K562 (cell line): ENCODE measurements at regions not wholly inside any gene's neighbourhood (a gene's known extent, or its start where the extent isn't known, plus 50 kb on each side); places are given as distances from the start of the nearest gene placed in this dataset.

Source experiments
- ADNP ChIP-seq: fragments of 200-800 bp; sonication (Bioruptor generic); IDR thresholded peaks from 2 replicates; pipeline ENCODE4 v1.6.1; 2016; ENCODE audit warnings: missing genetic modification characterization, missing compliant biosample characterization
- BRD4 ChIP-seq: fragments of 200-600 bp; sonication (generic); IDR thresholded peaks from 2 replicates; pipeline ENCODE4 v1.6.1; 2017; ENCODE audit warnings: inconsistent platforms
- CEBPB ChIP-seq: fragments of 450-650 bp; IDR thresholded peaks from 2 replicates; pipeline ENCODE4 v1.6.1; 2016; ENCODE audit warnings: missing genetic modification characterization, missing compliant biosample characterization
- ETV1 ChIP-seq: fragments of 450-650 bp; conservative IDR thresholded peaks from 2 replicates; pipeline ENCODE4 v1.6.1; 2016; ENCODE audit warnings: missing genetic modification characterization, control low read depth, low read depth, missing compliant biosample characterization
- MEIS2 ChIP-seq: fragments of 450-650 bp; IDR thresholded peaks from 2 replicates; pipeline ENCODE4 v1.6.1; 2014; ENCODE audit warnings: mild to moderate bottlenecking; ENCODE audit not compliant: partially characterized antibody
- NFXL1 ChIP-seq: fragments of 450-650 bp; formaldehyde crosslinking; IDR thresholded peaks from 2 replicates; pipeline ENCODE4 v1.4.0; 2021; ENCODE audit warnings: mild to moderate bottlenecking
- PHB2 ChIP-seq: fragments of 450-650 bp; IDR thresholded peaks from 2 replicates; pipeline ENCODE4 v1.6.1; 2017; ENCODE audit warnings: low read depth
- SAP30 ChIP-seq: fragments of 200-600 bp; sonication (generic); IDR thresholded peaks from 2 replicates; pipeline ENCODE4 v1.6.1; 2012; ENCODE audit warnings: borderline replicate concordance, low read depth, mild to moderate bottlenecking, moderate library complexity, low read length, control low read depth, inconsistent platforms; ENCODE audit not compliant: insufficient read depth, poor library complexity, severe bottlenecking
- SMARCA4 ChIP-seq: fragments of 450-650 bp; IDR thresholded peaks from 2 replicates; pipeline ENCODE4 v1.6.1; 2016
- SNIP1 ChIP-seq: fragments of 450-650 bp; IDR thresholded peaks from 2 replicates; pipeline ENCODE4 v1.7.1; 2017; ENCODE audit warnings: low read depth, mild to moderate bottlenecking
- ZKSCAN1 ChIP-seq: fragments of 150-350 bp; IDR thresholded peaks from 2 replicates; pipeline ENCODE4 v1.6.1; 2016; ENCODE audit warnings: low read depth, low read length
- ZKSCAN8 ChIP-seq: fragments of 200-800 bp; sonication (Bioruptor generic); IDR thresholded peaks from 2 replicates; pipeline ENCODE4 v1.6.1; 2016; ENCODE audit warnings: missing genetic modification characterization, missing compliant biosample characterization
- ZNF589 ChIP-seq: fragments of 200-800 bp; sonication (Bioruptor generic); IDR thresholded peaks from 2 replicates; pipeline ENCODE4 v1.6.1; 2016; ENCODE audit warnings: low read depth, missing genetic modification characterization, missing compliant biosample characterization
- ZSCAN32 ChIP-seq: fragments of 450-650 bp; formaldehyde crosslinking; IDR thresholded peaks from 2 replicates; pipeline ENCODE4 v1.4.0; 2020; ENCODE audit warnings: mild to moderate bottlenecking, moderate library complexity
- TF ChIP-seq, protein P1 (sequence below): fragments of 150-350 bp; IDR thresholded peaks from 2 replicates; pipeline ENCODE4 v1.6.1; 2014; ENCODE audit warnings: low read depth, mild to moderate bottlenecking, low read length, borderline replicate concordance
- TF ChIP-seq, protein P2 (sequence below): fragments of 450-650 bp; IDR thresholded peaks from 2 replicates; pipeline ENCODE4 v1.6.1; 2016
- TF ChIP-seq, protein P3 (sequence below): IDR thresholded peaks from 3 replicates; pipeline ENCODE4 v1.6.1; 2011; ENCODE audit warnings: borderline replicate concordance, mild to moderate bottlenecking, moderate library complexity; ENCODE audit not compliant: insufficient read length; ENCODE audit errors: extremely low read depth
- TF ChIP-seq, protein P4 (sequence below): fragments of 450-650 bp; formaldehyde crosslinking; IDR thresholded peaks from 2 replicates; pipeline ENCODE4 v1.4.0; 2022; ENCODE audit warnings: mild to moderate bottlenecking, moderate library complexity
- TF ChIP-seq, protein P5 (sequence below): fragments of 200-800 bp; sonication (Bioruptor generic); IDR thresholded peaks from 2 replicates; pipeline ENCODE4 v1.6.1; 2017; ENCODE audit warnings: missing genetic modification characterization, missing compliant biosample characterization

DNA sequence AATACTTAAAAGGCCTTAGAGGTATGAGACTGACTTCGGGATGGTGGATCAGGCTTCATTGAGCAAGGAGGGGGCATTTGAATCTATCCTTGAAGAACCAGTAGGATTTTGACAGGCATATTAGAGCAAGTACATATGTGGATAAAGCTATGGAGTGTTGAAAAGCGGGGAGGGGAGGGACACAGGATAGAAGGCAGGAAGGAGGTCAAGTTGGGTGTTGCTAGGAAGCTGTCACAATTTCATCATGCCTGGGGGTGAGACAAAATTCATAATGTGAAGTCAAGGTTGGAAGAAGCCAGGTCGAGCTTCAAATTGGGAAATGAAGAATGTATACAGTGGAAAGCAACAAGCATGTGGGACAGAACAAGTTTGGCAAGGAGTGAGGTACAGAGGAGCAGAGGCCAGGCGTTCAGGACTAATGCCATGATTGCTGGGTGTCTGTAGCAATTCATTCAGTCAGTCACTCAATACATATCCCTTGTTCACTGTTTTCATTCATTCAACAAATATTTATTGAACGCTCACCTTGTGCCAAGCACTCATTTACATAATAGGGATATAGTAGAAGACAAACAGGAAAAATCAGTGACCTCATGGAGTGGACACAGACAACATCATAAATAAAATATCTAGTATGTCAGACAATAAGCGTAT is 58.3 kb upstream of the LTA4H start (continued):
- TF ChIP-seq, protein P1, sequence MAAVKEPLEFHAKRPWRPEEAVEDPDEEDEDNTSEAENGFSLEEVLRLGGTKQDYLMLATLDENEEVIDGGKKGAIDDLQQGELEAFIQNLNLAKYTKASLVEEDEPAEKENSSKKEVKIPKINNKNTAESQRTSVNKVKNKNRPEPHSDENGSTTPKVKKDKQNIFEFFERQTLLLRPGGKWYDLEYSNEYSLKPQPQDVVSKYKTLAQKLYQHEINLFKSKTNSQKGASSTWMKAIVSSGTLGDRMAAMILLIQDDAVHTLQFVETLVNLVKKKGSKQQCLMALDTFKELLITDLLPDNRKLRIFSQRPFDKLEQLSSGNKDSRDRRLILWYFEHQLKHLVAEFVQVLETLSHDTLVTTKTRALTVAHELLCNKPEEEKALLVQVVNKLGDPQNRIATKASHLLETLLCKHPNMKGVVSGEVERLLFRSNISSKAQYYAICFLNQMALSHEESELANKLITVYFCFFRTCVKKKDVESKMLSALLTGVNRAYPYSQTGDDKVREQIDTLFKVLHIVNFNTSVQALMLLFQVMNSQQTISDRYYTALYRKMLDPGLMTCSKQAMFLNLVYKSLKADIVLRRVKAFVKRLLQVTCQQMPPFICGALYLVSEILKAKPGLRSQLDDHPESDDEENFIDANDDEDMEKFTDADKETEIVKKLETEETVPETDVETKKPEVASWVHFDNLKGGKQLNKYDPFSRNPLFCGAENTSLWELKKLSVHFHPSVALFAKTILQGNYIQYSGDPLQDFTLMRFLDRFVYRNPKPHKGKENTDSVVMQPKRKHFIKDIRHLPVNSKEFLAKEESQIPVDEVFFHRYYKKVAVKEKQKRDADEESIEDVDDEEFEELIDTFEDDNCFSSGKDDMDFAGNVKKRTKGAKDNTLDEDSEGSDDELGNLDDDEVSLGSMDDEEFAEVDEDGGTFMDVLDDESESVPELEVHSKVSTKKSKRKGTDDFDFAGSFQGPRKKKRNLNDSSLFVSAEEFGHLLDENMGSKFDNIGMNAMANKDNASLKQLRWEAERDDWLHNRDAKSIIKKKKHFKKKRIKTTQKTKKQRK, result no peak
- TF ChIP-seq NFXL1 (CRISPR knock-in tag) (no peak), SMARCA4 (no peak), SAP30 (no peak), ZNF589 (CRISPR knock-in tag) (peak; percentile 89; the same call in 1 of the 2 replicates), SNIP1 (no peak), BRD4 (no peak), ETV1 (tag) (peak; percentile 72), MEIS2 (peak; percentile 25), ADNP (no peak), CEBPB (tag) (no peak), ZKSCAN1 (no peak), ZKSCAN8 (CRISPR knock-in tag) (peak; percentile 91; the same call in 1 of the 2 replicates), PHB2 (no peak), ZSCAN32 (CRISPR knock-in tag) (0 out of 2 replicates have a peak, but pooled peaks have one; percentile 17)
- TF ChIP-seq, protein P2, sequence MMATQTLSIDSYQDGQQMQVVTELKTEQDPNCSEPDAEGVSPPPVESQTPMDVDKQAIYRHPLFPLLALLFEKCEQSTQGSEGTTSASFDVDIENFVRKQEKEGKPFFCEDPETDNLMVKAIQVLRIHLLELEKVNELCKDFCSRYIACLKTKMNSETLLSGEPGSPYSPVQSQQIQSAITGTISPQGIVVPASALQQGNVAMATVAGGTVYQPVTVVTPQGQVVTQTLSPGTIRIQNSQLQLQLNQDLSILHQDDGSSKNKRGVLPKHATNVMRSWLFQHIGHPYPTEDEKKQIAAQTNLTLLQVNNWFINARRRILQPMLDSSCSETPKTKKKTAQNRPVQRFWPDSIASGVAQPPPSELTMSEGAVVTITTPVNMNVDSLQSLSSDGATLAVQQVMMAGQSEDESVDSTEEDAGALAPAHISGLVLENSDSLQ, result peak; percentile 17; the same call in 1 of the 2 replicates
- TF ChIP-seq, protein P3, sequence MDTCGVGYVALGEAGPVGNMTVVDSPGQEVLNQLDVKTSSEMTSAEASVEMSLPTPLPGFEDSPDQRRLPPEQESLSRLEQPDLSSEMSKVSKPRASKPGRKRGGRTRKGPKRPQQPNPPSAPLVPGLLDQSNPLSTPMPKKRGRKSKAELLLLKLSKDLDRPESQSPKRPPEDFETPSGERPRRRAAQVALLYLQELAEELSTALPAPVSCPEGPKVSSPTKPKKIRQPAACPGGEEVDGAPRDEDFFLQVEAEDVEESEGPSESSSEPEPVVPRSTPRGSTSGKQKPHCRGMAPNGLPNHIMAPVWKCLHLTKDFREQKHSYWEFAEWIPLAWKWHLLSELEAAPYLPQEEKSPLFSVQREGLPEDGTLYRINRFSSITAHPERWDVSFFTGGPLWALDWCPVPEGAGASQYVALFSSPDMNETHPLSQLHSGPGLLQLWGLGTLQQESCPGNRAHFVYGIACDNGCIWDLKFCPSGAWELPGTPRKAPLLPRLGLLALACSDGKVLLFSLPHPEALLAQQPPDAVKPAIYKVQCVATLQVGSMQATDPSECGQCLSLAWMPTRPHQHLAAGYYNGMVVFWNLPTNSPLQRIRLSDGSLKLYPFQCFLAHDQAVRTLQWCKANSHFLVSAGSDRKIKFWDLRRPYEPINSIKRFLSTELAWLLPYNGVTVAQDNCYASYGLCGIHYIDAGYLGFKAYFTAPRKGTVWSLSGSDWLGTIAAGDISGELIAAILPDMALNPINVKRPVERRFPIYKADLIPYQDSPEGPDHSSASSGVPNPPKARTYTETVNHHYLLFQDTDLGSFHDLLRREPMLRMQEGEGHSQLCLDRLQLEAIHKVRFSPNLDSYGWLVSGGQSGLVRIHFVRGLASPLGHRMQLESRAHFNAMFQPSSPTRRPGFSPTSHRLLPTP, result no peak
- TF ChIP-seq, protein P4, sequence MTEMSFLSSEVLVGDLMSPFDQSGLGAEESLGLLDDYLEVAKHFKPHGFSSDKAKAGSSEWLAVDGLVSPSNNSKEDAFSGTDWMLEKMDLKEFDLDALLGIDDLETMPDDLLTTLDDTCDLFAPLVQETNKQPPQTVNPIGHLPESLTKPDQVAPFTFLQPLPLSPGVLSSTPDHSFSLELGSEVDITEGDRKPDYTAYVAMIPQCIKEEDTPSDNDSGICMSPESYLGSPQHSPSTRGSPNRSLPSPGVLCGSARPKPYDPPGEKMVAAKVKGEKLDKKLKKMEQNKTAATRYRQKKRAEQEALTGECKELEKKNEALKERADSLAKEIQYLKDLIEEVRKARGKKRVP (CRISPR knock-in tag), result peak; percentile 70
- TF ChIP-seq, protein P5, sequence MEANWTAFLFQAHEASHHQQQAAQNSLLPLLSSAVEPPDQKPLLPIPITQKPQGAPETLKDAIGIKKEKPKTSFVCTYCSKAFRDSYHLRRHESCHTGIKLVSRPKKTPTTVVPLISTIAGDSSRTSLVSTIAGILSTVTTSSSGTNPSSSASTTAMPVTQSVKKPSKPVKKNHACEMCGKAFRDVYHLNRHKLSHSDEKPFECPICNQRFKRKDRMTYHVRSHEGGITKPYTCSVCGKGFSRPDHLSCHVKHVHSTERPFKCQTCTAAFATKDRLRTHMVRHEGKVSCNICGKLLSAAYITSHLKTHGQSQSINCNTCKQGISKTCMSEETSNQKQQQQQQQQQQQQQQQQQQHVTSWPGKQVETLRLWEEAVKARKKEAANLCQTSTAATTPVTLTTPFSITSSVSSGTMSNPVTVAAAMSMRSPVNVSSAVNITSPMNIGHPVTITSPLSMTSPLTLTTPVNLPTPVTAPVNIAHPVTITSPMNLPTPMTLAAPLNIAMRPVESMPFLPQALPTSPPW (CRISPR knock-in tag), result peak; percentile 20; the same call in 1 of the 2 replicates
